ENCODE measurements at regions not wholly inside any gene's neighbourhood (a gene's known extent, or its start where the extent isn't known, plus 50 kb on each side); places are given as distances from the start of the nearest gene placed in this dataset.

GRCh38 chr1:95733031-95733430 is 499.0 kb downstream of the RWDD3 start:
- TF ChIP-seq CTCF (IDR thresholded peaks at IDR 0.05 in 4 of 5, conservative IDR thresholded peaks at IDR 0.05 in 1 of 5): no peak
- TF ChIP-seq POLR2A (IDR thresholded peaks at IDR 0.05): no peak

All from gastrocnemius medialis (tissue), 4 donors.